Naive B cell (primary cell): ENCODE measurements at regions not wholly inside any gene's neighbourhood (a gene's known extent, or its start where the extent isn't known, plus 50 kb on each side); places are given as distances from the start of the nearest gene placed in this dataset.

Source experiments
- ATAC-seq, 2 donors: fragments of 150-1000 bp; cut with Tn5 transposase; 2 replicates each; pipeline ENCODE4 v1.10.0; 2021; ENCODE audit warnings: low read depth in 2 of 2, mild to moderate bottlenecking in 2 of 2, moderate library complexity in 2 of 2
- DNase-seq: peaks from one replicate; pipeline ENCODE4 v3.0.0; 2022
- H3K27ac Mint-ChIP-seq, 6 donors: one replicate each; pipeline ENCODE4 v1.8.0; 2020 to 2022; ENCODE audit warnings: mild to moderate bottlenecking in 6 of 6, mixed read lengths in 6 of 6, moderate library complexity in 5 of 6, inconsistent platforms in 2 of 6
- H3K27me3 Mint-ChIP-seq, 3 donors: one replicate each; pipeline ENCODE4 v1.8.0; 2021 to 2022; ENCODE audit warnings: mixed read lengths in 3 of 3, mild to moderate bottlenecking in 1 of 3
- H3K36me3 Mint-ChIP-seq, 2 donors: one replicate each; pipeline ENCODE4 v1.8.0; 2020 to 2022; ENCODE audit warnings: mixed read lengths in 2 of 2, inconsistent platforms in 1 of 2, mild to moderate bottlenecking in 1 of 2
- H3K4me1 Mint-ChIP-seq, 3 donors: one replicate each; pipeline ENCODE4 v1.8.0; 2020 to 2022; ENCODE audit warnings: mixed read lengths in 3 of 3, inconsistent platforms in 1 of 3, mild to moderate bottlenecking in 1 of 3, moderate library complexity in 1 of 3
- H3K4me3 Mint-ChIP-seq, 8 donors: one replicate each; pipeline ENCODE4 v1.8.0; 2020 to 2022; ENCODE audit warnings: mild to moderate bottlenecking in 8 of 8, mixed read lengths in 8 of 8, moderate library complexity in 8 of 8, inconsistent platforms in 2 of 8
- H3K9me3 Mint-ChIP-seq, 7 donors: one replicate each; pipeline ENCODE4 v1.8.0; 2020 to 2022; ENCODE audit warnings: mixed read lengths in 7 of 7, mild to moderate bottlenecking in 5 of 7, inconsistent platforms in 2 of 7, moderate library complexity in 1 of 7

- Mint-ChIP-seq H3K36me3 (no peaks in the 10 kb centered on the region), H3K4me1 (peaks cover 4 to 7% (median 6%) of the 10 kb centered on the region in 3 donors), H3K27ac (no peak overlapping the region), H3K4me3 (no peak overlapping the region), H3K27me3 (peaks cover 0 to 6% (median 0%) of the 10 kb centered on the region in 3 donors), H3K9me3 (peaks cover 0 to 3% (median 0%) of the 10 kb centered on the region in 7 donors)
- ATAC-seq (no peak), DNase-seq (no peak)
Observed at GRCh38 chr15:35669432-35670045, 123.6 kb upstream of the DPH6 start.

DNA sequence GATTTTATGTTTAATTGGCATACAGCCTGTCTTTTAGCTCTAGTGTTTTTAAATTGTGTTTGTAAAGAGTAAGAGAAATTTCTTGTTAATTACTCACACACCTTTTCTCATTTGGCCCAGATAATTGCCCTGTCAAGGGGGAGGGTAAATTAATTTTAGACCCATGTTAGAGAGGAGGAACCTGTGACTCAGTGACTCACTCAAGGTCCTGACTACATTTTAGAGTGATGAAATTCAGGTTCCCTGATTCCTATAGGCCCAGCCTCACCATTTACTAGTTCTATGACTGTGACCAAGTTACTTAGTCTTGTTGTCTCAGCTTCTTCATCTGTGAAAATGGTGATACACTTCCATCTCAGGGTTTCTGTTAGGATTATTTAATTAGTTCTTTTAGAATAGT is 125.2 kb upstream of the DPH6 start:
- Mint-ChIP-seq H3K4me3 (no peak overlapping the region), H3K36me3 (no peaks in the 10 kb centered on the region), H3K4me1 (peaks cover 4 to 7% (median 6%) of the 10 kb centered on the region in 3 donors), H3K27ac (no peak overlapping the region), H3K27me3 (peaks cover 0 to 6% (median 0%) of the 10 kb centered on the region in 3 donors), H3K9me3 (peaks cover 0 to 3% (median 0%) of the 10 kb centered on the region in 7 donors)
- DNase-seq (no peak), ATAC-seq (no peak)

GRCh38 chr15:35671981-35672380 is 126.0 kb upstream of the DPH6 start:
- Mint-ChIP-seq H3K36me3 (no peaks in the 10 kb centered on the region), H3K27ac (no peak overlapping the region), H3K9me3 (peaks cover 0 to 3% (median 0%) of the 10 kb centered on the region in 7 donors), H3K4me3 (no peak overlapping the region), H3K27me3 (peaks cover 0 to 6% (median 0%) of the 10 kb centered on the region in 3 donors), H3K4me1 (peaks cover 4 to 7% (median 6%) of the 10 kb centered on the region in 3 donors)
- DNase-seq = no peak
- ATAC-seq = no peak

GRCh38 chr15:35673093-35673684 is 127.2 kb upstream of the DPH6 start:
- peak overlapping the region in 6 of 8 donors; percentile 4 to 64 (median 41) for H3K4me3 Mint-ChIP-seq
- H3K4me1 Mint-ChIP-seq = peaks cover 4 to 7% (median 6%) of the 10 kb centered on the region in 3 donors
- H3K27me3 Mint-ChIP-seq = peaks cover 0 to 6% (median 0%) of the 10 kb centered on the region in 3 donors
- H3K27ac Mint-ChIP-seq = peak overlapping the region in 1 of 6 donors; percentile 3
- H3K9me3 Mint-ChIP-seq = peaks cover 0 to 3% (median 0%) of the 10 kb centered on the region in 7 donors
- no peaks in the 10 kb centered on the region for H3K36me3 Mint-ChIP-seq
- DNase-seq = no peak
- ATAC-seq = no peak

DNA sequence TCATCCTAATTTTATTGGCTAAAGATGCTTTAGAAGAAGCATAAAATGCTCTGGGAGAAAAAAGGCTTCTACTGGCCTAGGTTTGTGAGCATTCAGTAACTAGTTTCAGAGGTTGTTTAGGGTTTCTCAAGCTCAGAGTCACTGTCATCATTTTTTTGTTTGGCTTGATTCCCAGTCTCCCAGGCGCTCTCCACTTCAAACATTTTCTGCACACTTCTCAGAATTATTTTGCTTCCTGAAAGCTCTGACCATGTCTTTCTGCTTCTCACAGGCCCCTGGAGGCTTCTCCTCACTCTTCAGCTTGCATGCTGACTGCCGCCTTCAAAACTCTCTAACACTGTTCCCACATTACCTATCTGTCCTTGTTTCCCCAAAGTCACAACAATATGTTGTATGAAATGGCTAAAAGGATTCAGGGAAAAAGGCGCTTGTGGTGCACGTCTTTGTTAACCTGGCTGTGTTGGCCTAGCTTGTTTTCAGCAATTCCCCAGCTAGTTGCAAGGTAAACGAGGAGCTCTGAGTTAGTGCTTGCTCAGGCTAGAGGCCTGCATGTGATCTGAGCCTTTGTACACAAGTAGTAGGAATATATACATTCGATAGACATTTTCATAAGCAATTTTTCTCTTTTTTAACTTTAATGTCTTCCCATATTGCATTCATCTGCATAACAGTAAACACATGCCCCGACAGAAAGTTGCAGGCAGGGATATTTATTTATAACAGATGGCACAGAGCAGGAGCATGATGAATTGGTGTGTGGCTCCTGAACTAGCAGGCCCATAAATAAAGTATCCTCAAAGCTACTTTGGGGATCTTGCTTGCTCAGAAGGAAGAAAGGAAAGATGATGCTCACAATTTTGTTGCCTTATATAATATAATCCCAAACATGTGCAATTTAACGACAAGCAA is 129.2 kb upstream of the DPH6 start:
- no peak overlapping the region for H3K27ac Mint-ChIP-seq
- peaks cover 0 to 4% (median 0%) of the 10 kb centered on the region in 3 donors for H3K27me3 Mint-ChIP-seq
- DNase-seq = no peak
- peaks cover 0 to 3% (median 0%) of the 10 kb centered on the region in 7 donors for H3K9me3 Mint-ChIP-seq
- ATAC-seq = no peak
- H3K4me1 Mint-ChIP-seq = peaks cover 4 to 7% (median 6%) of the 10 kb centered on the region in 3 donors
- H3K36me3 Mint-ChIP-seq = no peaks in the 10 kb centered on the region
- no peak overlapping the region for H3K4me3 Mint-ChIP-seq

DNA sequence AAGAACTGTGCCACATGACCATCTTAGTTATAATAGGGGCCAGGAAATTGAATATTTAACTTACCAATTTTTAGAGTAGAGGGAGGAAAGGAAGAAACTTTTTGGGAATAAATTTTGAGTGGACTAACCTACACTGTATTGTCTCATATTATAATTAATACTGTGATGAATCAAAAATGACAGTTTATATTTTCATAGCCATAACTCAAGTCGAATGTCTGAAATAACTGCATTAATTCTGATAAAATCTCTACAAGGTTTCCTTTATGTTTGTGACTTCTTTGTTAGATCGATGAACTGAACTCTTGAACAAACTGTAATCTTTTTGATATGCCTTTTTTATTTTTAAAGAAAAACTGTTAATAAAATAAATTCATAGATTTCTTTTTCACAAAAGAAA is 132.8 kb upstream of the DPH6 start:
- Mint-ChIP-seq H3K36me3 (no peaks in the 10 kb centered on the region), H3K27me3 (no peaks in the 10 kb centered on the region), H3K9me3 (no peaks in the 10 kb centered on the region), H3K4me1 (no peaks in the 10 kb centered on the region), H3K4me3 (no peak overlapping the region), H3K27ac (no peak overlapping the region)
- DNase-seq (no peak), ATAC-seq (no peak)

GRCh38 chr15:35679186-35679585 is 133.2 kb upstream of the DPH6 start:
- Mint-ChIP-seq H3K27ac (no peak overlapping the region), H3K9me3 (no peaks in the 10 kb centered on the region), H3K27me3 (no peaks in the 10 kb centered on the region), H3K4me3 (no peak overlapping the region), H3K36me3 (no peaks in the 10 kb centered on the region), H3K4me1 (no peaks in the 10 kb centered on the region)
- ATAC-seq (no peak), DNase-seq (no peak)

- Mint-ChIP-seq H3K36me3 (no peaks in the 10 kb centered on the region), H3K27me3 (peaks cover 0 to 11% (median 9%) of the 10 kb centered on the region in 3 donors)
- no peak for ATAC-seq
Observed at GRCh38 chr15:35680951-35681350, 135.0 kb upstream of the DPH6 start.

GRCh38 chr15:35686347-35686746 is 140.4 kb upstream of the DPH6 start:
- Mint-ChIP-seq H3K4me1 (no peaks in the 10 kb centered on the region), H3K27ac (no peak overlapping the region), H3K27me3 (peaks cover 0 to 29% (median 18%) of the 10 kb centered on the region in 3 donors), H3K36me3 (no peaks in the 10 kb centered on the region), H3K9me3 (peaks cover 0 to 3% (median 0%) of the 10 kb centered on the region in 7 donors), H3K4me3 (no peak overlapping the region)
- ATAC-seq (no peak), DNase-seq (no peak)

More at GRCh38 chr15:35680951-35681350, 135.0 kb upstream of the DPH6 start:
- Mint-ChIP-seq H3K4me3 (no peak overlapping the region), H3K9me3 (peaks cover 0 to 3% (median 0%) of the 10 kb centered on the region in 7 donors), H3K4me1 (no peaks in the 10 kb centered on the region), H3K27ac (no peak overlapping the region)
- DNase-seq = no peak

- no peak for DNase-seq
- Mint-ChIP-seq H3K4me1 (no peaks in the 10 kb centered on the region), H3K4me3 (no peak overlapping the region), H3K9me3 (peaks cover 0 to 3% (median 0%) of the 10 kb centered on the region in 7 donors), H3K36me3 (no peaks in the 10 kb centered on the region), H3K27me3 (peaks cover 0 to 29% (median 18%) of the 10 kb centered on the region in 3 donors), H3K27ac (no peak overlapping the region)
- ATAC-seq = no peak
Observed at GRCh38 chr15:35689266-35689665, 143.3 kb upstream of the DPH6 start.

DNA sequence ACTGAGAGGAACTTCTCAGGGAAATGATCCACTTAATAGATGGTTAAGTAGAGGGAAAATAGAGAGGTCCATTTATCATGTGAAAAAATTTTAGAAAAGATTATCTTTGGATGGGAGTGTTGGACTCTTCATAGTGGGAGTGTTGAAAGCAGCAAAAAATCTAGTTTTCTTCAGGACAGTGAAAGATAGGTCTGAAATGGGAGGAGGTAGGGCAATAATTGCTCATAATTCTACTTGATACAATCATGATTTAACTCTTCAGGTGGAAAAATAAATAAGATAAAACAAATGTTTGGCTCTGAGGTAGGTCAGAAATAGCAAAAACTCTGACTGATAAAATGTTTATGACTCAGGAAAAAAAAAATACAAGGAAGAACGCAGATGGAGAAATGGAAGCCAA is 144.1 kb upstream of the DPH6 start:
- H3K27me3 Mint-ChIP-seq = peaks cover 0 to 21% (median 14%) of the 10 kb centered on the region in 3 donors
- no peaks in the 10 kb centered on the region for H3K4me1 Mint-ChIP-seq
- DNase-seq (no peak), ATAC-seq (no peak)
- peaks cover 0 to 3% (median 0%) of the 10 kb centered on the region in 7 donors for H3K9me3 Mint-ChIP-seq
- H3K4me3 Mint-ChIP-seq = no peak overlapping the region
- no peaks in the 10 kb centered on the region for H3K36me3 Mint-ChIP-seq
- peak overlapping the region in 1 of 6 donors; percentile 6 for H3K27ac Mint-ChIP-seq

DNA sequence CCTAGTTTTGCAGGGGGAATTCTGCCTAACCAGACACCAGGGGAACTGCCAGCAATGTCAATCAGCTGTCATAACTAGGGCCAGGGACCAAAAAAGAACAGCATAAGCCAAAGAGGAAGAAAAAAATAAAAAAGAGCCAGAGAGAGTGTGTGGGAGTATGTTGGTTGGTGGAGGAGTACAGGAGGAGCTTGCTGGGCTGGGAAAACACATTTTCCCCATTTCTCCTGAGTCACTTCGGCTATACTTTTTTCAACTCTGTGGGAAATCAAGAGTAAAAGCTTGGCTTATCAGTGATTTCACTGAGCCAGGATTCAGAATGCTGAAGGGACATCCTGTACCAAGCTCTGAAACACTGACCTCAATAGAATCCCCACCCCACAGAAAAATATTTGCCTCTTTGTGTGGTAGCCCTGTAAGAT is 144.7 kb upstream of the DPH6 start:
- H3K4me3 Mint-ChIP-seq = no peak overlapping the region
- H3K36me3 Mint-ChIP-seq = no peaks in the 10 kb centered on the region
- H3K4me1 Mint-ChIP-seq = no peaks in the 10 kb centered on the region
- H3K27me3 Mint-ChIP-seq = peaks cover 0 to 20% (median 9%) of the 10 kb centered on the region in 3 donors
- no peak for DNase-seq
- no peak overlapping the region for H3K27ac Mint-ChIP-seq
- ATAC-seq = no peak
- H3K9me3 Mint-ChIP-seq = peaks cover 0 to 2% (median 0%) of the 10 kb centered on the region in 7 donors

DNA sequence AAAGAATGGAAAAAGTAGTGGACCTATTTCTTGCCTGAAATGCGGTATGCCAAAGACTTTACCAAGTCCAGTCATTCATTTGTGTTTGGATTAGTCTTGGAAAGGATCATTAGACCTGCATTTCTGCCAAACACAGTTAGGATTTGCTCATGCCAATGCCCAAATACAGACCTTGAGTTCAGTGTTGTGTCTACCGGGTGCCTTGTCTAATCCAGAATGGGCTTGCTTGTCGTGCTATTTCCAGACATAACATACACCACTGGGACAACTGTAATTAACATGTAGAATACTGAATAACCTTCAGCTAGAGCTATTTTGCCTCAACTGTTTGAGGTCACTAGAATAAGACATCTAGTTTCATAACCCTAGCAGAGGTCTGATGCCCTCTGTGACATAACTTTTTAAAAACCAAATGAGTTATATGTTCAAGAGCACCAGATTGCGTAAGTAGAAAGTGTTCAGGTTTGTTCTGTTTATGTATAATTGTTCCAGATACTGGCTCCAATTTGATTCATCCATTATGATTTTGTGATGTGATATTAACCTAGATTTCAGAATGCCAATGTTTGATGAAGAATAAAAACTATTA is 145.3 kb upstream of the DPH6 start:
- H3K4me1 Mint-ChIP-seq = no peaks in the 10 kb centered on the region
- H3K36me3 Mint-ChIP-seq = no peaks in the 10 kb centered on the region
- DNase-seq (no peak), ATAC-seq (no peak)
- H3K9me3 Mint-ChIP-seq = peaks cover 0 to 4% (median 0%) of the 10 kb centered on the region in 7 donors
- H3K4me3 Mint-ChIP-seq = no peak overlapping the region
- H3K27ac Mint-ChIP-seq = no peak overlapping the region
- peaks cover 0 to 20% (median 7%) of the 10 kb centered on the region in 3 donors for H3K27me3 Mint-ChIP-seq
